Endothelial cell of umbilical vein (primary cell): ENCODE measurements at regions not wholly inside any gene's neighbourhood (a gene's known extent, or its start where the extent isn't known, plus 50 kb on each side); places are given as distances from the start of the nearest gene placed in this dataset.
"Not testable (repeated sequence)": the region's sequence is repeated elsewhere in the genome, so short reads cannot be mapped to it uniquely, and the experiment has no call there.

Experiments
- BruUV-seq: library from RNA; stranded (reverse); fragments of 400-500 nt; replicated peaks from 2 replicates; lab custom pipeline; 2021; lab: Mats Ljungman, UMichigan
- CTCF ChIA-PET: fragments of 300-600, 350-600 bp; sonication (Branson Sonifier 250); formaldehyde crosslinking; loops from one replicate; lab custom pipeline; 2021; ENCODE audit warnings: antibody characterized with exemption, inconsistent platforms; lab: Charles Lee
- POLR2A ChIA-PET: fragments of 300-600, 350-600 bp; sonication (Branson Sonifier 250); formaldehyde crosslinking; loops from one replicate; lab custom pipeline; 2021; ENCODE audit warnings: antibody characterized with exemption, inconsistent platforms; lab: Charles Lee
- DNase-seq: peaks from one replicate; pipeline ENCODE4 v3.0.0-alpha.2; 2011; ENCODE audit warnings: low read depth, low spot score
- FAIRE-seq: peaks from 2 replicates; lab custom pipeline; 2011; peaks lifted over from hg19 to GRCh38; lab: Jason Lieb, UNC
- H2AFZ ChIP-seq: 2 replicates; pipeline ENCODE4 v1.6.0; 2012; ENCODE audit warnings: low read depth, low read length, control low read depth, inconsistent platforms
- H3K27ac ChIP-seq: 2 replicates; pipeline ENCODE4 v1.5.1; 2011; ENCODE audit warnings: low read depth, mild to moderate bottlenecking, control low read depth, low read length, moderate library complexity; ENCODE audit not compliant: insufficient read depth
- H3K27me3 ChIP-seq, 2 experiments: 2 replicates each; pipeline versions ENCODE4 v1.6.0 to v1.6.1; 2011; ENCODE audit warnings: low read length in 2 of 2, mixed read lengths in 1 of 2; ENCODE audit not compliant: control insufficient read depth in 2 of 2, insufficient read depth in 2 of 2
- H3K36me3 ChIP-seq, 2 experiments: 2 replicates in 1 of 2; 3 replicates in 1 of 2; pipeline ENCODE4 v1.5.1; 2011; ENCODE audit warnings: low read length in 2 of 2, mild to moderate bottlenecking in 1 of 2, moderate library complexity in 1 of 2; ENCODE audit not compliant: control insufficient read depth in 2 of 2, insufficient read depth in 2 of 2; ENCODE audit errors: extremely low read depth in 1 of 2
- H3K4me1 ChIP-seq: 3 replicates; pipeline ENCODE4 v1.5.1; 2011; ENCODE audit warnings: mild to moderate bottlenecking, low read length; ENCODE audit not compliant: control insufficient read depth, insufficient read depth; ENCODE audit errors: extremely low read depth
- H3K4me2 ChIP-seq: 2 replicates; pipeline ENCODE4 v1.6.1; 2011; ENCODE audit warnings: low read length, control low read depth, mixed read lengths; ENCODE audit not compliant: insufficient read depth
- H3K4me3 ChIP-seq, 3 experiments: fragments of 200-600 bp in 1 of 3; sonication (generic), shearing (Covaris generic) in 1 of 3; replicated peaks in 1 of 3; 2 replicates each; pipeline ENCODE4 v1.5.1; 2011 to 2016; ENCODE audit warnings: control low read depth in 3 of 3, low read length in 3 of 3, mild to moderate bottlenecking in 2 of 3, inconsistent platforms in 1 of 3, low read depth in 1 of 3, moderate library complexity in 1 of 3; ENCODE audit not compliant: insufficient read depth in 1 of 3
- H3K79me2 ChIP-seq: 2 replicates; pipeline ENCODE4 v1.6.0; 2012; ENCODE audit warnings: low read length, inconsistent platforms; ENCODE audit not compliant: control insufficient read depth, insufficient read depth
- H3K9ac ChIP-seq: replicated peaks from 2 replicates; pipeline ENCODE3; 2011; ENCODE audit warnings: low read length, control low read depth; ENCODE audit not compliant: insufficient read depth; ENCODE audit errors: extremely low read depth
- H3K9me1 ChIP-seq: replicated peaks from 3 replicates; pipeline ENCODE4 v1.6.0; 2011; ENCODE audit warnings: mild to moderate bottlenecking, low read length; ENCODE audit not compliant: control insufficient read depth, insufficient read depth; ENCODE audit errors: extremely low read depth
- H3K9me3 ChIP-seq: replicated peaks from 2 replicates; pipeline ENCODE4 v1.5.1; 2012; ENCODE audit warnings: low read length, inconsistent platforms; ENCODE audit not compliant: control insufficient read depth, insufficient read depth
- H4K20me1 ChIP-seq: replicated peaks from 2 replicates; pipeline ENCODE3; 2011; ENCODE audit warnings: mild to moderate bottlenecking, low read length; ENCODE audit not compliant: control insufficient read depth, insufficient read depth; ENCODE audit errors: extremely low read depth
- CTCF ChIP-seq, 2 donors: IDR thresholded peaks; 1 replicate in 1 of 2; 2 replicates in 1 of 2; pipeline ENCODE4 v1.5.1; 2011; ENCODE audit warnings: low read length in 2 of 2, mild to moderate bottlenecking in 2 of 2, moderate library complexity in 2 of 2, control low read depth in 1 of 2, inconsistent platforms in 1 of 2, low read depth in 1 of 2; ENCODE audit not compliant: insufficient read depth in 1 of 2; ENCODE audit errors: extremely low read depth in 1 of 2
- EZH2 ChIP-seq: IDR thresholded peaks from 2 replicates; pipeline ENCODE4 v1.6.1; 2012; ENCODE audit warnings: borderline replicate concordance, low read depth, mild to moderate bottlenecking, moderate library complexity, low read length, inconsistent platforms; ENCODE audit not compliant: severe bottlenecking
- FOS ChIP-seq: IDR thresholded peaks from 2 replicates; pipeline ENCODE4 v1.6.1; 2011; ENCODE audit warnings: mild to moderate bottlenecking, low read length, moderate library complexity, borderline replicate concordance; ENCODE audit not compliant: insufficient read depth
- GATA2 ChIP-seq: IDR thresholded peaks from 2 replicates; pipeline ENCODE4 v1.7.0; 2011; ENCODE audit warnings: low read depth, mild to moderate bottlenecking, moderate library complexity, mixed read lengths, low read length; ENCODE audit not compliant: insufficient read length, insufficient read depth
- JUN ChIP-seq: IDR thresholded peaks from 2 replicates; pipeline ENCODE4 v1.6.1; 2011; ENCODE audit warnings: borderline replicate concordance, low read depth; ENCODE audit not compliant: insufficient read length, insufficient read depth
- MYC ChIP-seq: IDR thresholded peaks from one replicate; pipeline ENCODE4 v1.6.1; 2011; ENCODE audit warnings: mild to moderate bottlenecking, low read depth, low read length
- POLR2A ChIP-seq: IDR thresholded peaks from 2 replicates; pipeline ENCODE4 v1.6.1; 2012; ENCODE audit warnings: low read depth, mild to moderate bottlenecking, control low read depth, low read length
- POLR2AphosphoS5 ChIP-seq: IDR thresholded peaks from 2 replicates; pipeline ENCODE4 v1.6.1; 2012; ENCODE audit warnings: low read depth, mild to moderate bottlenecking, control low read depth, low read length, moderate library complexity; ENCODE audit not compliant: insufficient read depth
- dilution Hi-C: fragments of 300-500 bp; cut with MboI; formaldehyde crosslinking; loops from one replicate; pipeline ENCODE4 v1.15.0; 2019; ENCODE audit warnings: low sequenced_read_pairs; ENCODE audit not compliant: extremely low pct_ligation_motif_present
- intact Hi-C: fragments of 100-400 bp; cut with micrococcal nuclease; formaldehyde crosslinking; loops from one replicate; pipeline ENCODE4 v1.10.0; 2022
- TF ChIP-seq, protein P1 (sequence below): IDR thresholded peaks from 2 replicates; pipeline ENCODE4 v1.6.1; 2011; ENCODE audit not compliant: insufficient read depth, insufficient read length

DNA sequence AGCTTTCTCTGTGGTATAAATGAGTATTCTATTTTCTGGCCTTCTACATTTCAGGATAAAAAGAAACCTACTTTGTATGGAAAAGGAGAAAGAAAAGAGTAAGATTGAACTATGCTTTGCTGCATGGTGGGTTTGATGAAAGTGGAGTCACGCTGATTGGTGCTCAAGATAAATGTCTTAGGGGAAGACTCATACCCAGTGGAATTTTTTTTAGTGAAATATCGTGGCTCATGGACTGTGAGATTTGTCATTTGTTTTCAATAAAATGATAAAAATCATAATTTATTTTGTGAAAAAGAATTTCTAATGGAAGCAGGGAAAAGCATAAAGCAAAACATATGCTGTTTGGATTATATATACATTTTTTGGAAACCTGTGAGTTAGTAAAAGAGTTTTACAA is 292.5 kb downstream of the ZPLD1 start:
- H3K9me1 ChIP-seq = no peaks in the 10 kb centered on the region
- H3K9ac ChIP-seq = no peak overlapping the region
- intact Hi-C loops (no loop called here), dilution Hi-C loops (no loop called here)
- TF ChIP-seq JUN (no peak), EZH2 (no peak), MYC (no peak), GATA2 (no peak), POLR2AphosphoS5 (no peak), POLR2A (no peak), FOS (no peak), CTCF (IDR thresholded peaks at IDR 0.05; ENCODE audit: extremely low read depth in 1 of 2, insufficient read depth in 1 of 2, low read depth in 1 of 2, low read length in 2 of 2) (no peak)
- TF ChIP-seq, protein P1, sequence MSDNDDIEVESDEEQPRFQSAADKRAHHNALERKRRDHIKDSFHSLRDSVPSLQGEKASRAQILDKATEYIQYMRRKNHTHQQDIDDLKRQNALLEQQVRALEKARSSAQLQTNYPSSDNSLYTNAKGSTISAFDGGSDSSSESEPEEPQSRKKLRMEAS = no peak
- no peak overlapping the region for H3K4me2 ChIP-seq
- no peak for FAIRE-seq
- H3K79me2 ChIP-seq = no peaks in the 10 kb centered on the region
- no peak overlapping the region for H2AFZ ChIP-seq
- H3K27ac ChIP-seq = no peak overlapping the region
- no peak for DNase-seq
- H3K36me3 ChIP-seq = no peaks in the 10 kb centered on the region
- no peaks in the 10 kb centered on the region for H3K9me3 ChIP-seq
- BruUV-seq = no TSS peak
- no peaks in the 10 kb centered on the region for H3K4me1 ChIP-seq
- no peaks in the 10 kb centered on the region for H4K20me1 ChIP-seq
- H3K27me3 ChIP-seq = no peaks in the 10 kb centered on the region
- POLR2A ChIA-PET = no interaction called here
- no peak overlapping the region for H3K4me3 ChIP-seq
- CTCF ChIA-PET = interaction anchor here (0.9 kb wide), 1 partner anchor 10 kb away, joined by 3 read pairs; no protein-coding TSS in a partner anchor

GRCh38 chr3:102732581-102732980 is 297.8 kb downstream of the ZPLD1 start:
- DNase-seq, H3K4me1 ChIP-seq, H3K9ac ChIP-seq, dilution Hi-C loops, H3K36me3 ChIP-seq, CTCF ChIA-PET, H3K9me1 ChIP-seq, H3K4me3 ChIP-seq, H3K27ac ChIP-seq, H3K79me2 ChIP-seq, H2AFZ ChIP-seq, H3K27me3 ChIP-seq, BruUV-seq, H3K9me3 ChIP-seq, H3K4me2 ChIP-seq, POLR2A ChIA-PET, H4K20me1 ChIP-seq, FAIRE-seq, intact Hi-C loops: not testable (repeated sequence)
